ENCODE measurements at regions not wholly inside any gene's neighbourhood (a gene's known extent, or its start where the extent isn't known, plus 50 kb on each side); places are given as distances from the start of the nearest gene placed in this dataset.

DNA sequence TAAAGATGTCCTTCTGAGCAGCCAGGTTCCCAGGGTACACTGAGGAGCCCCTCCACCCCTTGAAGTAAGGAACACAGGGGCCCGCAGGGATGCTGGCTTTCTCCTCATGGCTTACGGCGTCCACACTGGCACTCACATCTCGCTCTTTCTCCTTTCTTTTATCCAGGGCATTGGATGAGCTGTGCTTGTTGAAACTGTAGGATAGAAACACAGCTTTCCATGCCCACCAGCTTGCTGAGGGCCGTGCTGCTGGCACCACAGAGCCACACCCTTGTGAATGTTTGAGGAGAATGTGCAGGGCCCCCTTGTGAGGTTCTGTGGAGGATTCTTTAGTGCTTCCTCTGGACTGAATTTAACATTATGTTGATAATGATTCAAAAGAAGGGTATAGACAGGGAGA is 51.7 kb upstream of the B3GAT1 start:
- TF ChIP-seq CTCF (IDR thresholded peaks at IDR 0.05) (no peak), EP300 (IDR thresholded peaks at IDR 0.05) (no peak)
